Neural cell (in vitro differentiated cells): ENCODE measurements at regions not wholly inside any gene's neighbourhood (a gene's known extent, or its start where the extent isn't known, plus 50 kb on each side); places are given as distances from the start of the nearest gene placed in this dataset.
A peak's percentile ranks its signal among the peaks of the same experiment; 100 is the strongest.

Experiments used
- H2AFZ ChIP-seq: fragments of 200-600, 300-800 bp; sonication (generic), shearing (Covaris generic); 2 replicates; pipeline ENCODE4 v1.6.0; 2014; ENCODE audit warnings: low read depth, mild to moderate bottlenecking, antibody characterized with exemption, low read length, moderate library complexity
- H3F3A ChIP-seq: fragments of 200-600 bp; shearing (Covaris generic); 2 replicates; pipeline ENCODE4 v1.6.1; 2016; ENCODE audit warnings: mild to moderate bottlenecking, moderate library complexity, mixed read lengths, antibody characterized with exemption, low read length; ENCODE audit not compliant: insufficient read depth, poor library complexity, severe bottlenecking
- H3K27ac ChIP-seq: fragments of 200-600, 300-800 bp; sonication (generic), shearing (Covaris generic); 2 replicates; pipeline ENCODE4 v1.5.1; 2014; ENCODE audit warnings: mild to moderate bottlenecking, low read length, moderate library complexity
- H3K27me3 ChIP-seq: fragments of 300-800, 200-600 bp; sonication (generic), shearing (Covaris generic); 2 replicates; pipeline ENCODE4 v1.6.0; 2014; ENCODE audit warnings: mild to moderate bottlenecking, low read depth, low read length, moderate library complexity; ENCODE audit not compliant: insufficient read depth
- H3K36me3 ChIP-seq: fragments of 300-800, 200-600 bp; sonication (generic), shearing (Covaris generic); 2 replicates; pipeline ENCODE4 v1.5.1; 2014; ENCODE audit warnings: mild to moderate bottlenecking, antibody characterized with exemption, low read length, moderate library complexity; ENCODE audit not compliant: insufficient read depth
- H3K4me2 ChIP-seq: fragments of 300-800, 200-600 bp; sonication (generic), shearing (Covaris generic); 2 replicates; pipeline ENCODE4 v1.6.0; 2014; ENCODE audit warnings: mild to moderate bottlenecking, low read length
- H3K4me3 ChIP-seq: fragments of 300-800, 200-600 bp; sonication (generic), shearing (Covaris generic); 2 replicates; pipeline ENCODE4 v1.5.1; 2014; ENCODE audit warnings: mild to moderate bottlenecking, low read length, moderate library complexity
- H3K79me2 ChIP-seq: fragments of 200-600 bp; shearing (Covaris generic); replicated peaks from 2 replicates; pipeline ENCODE4 v1.6.0; 2014; ENCODE audit warnings: mild to moderate bottlenecking, low read length, moderate library complexity; ENCODE audit not compliant: insufficient read depth
- H3K9ac ChIP-seq: fragments of 300-800, 200-600 bp; sonication (generic), shearing (Covaris generic); 2 replicates; pipeline ENCODE4 v1.6.1; 2016; ENCODE audit warnings: mild to moderate bottlenecking, low read length, mixed read lengths
- H3K9me2 ChIP-seq: fragments of 200-600 bp; shearing (Covaris generic); 2 replicates; pipeline ENCODE4 v1.6.1; 2016; ENCODE audit warnings: mild to moderate bottlenecking, low read length, mixed read lengths; ENCODE audit not compliant: insufficient read depth
- H3K9me3 ChIP-seq: fragments of 200-600, 300-800 bp; sonication (generic), shearing (Covaris generic); 2 replicates; pipeline ENCODE4 v1.6.1; 2016; ENCODE audit warnings: mild to moderate bottlenecking, mixed run types, low read length, moderate library complexity, mixed read lengths
- H4K20me1 ChIP-seq: fragments of 200-600 bp; shearing (Covaris generic); 2 replicates; pipeline ENCODE4 v1.6.1; 2016; ENCODE audit warnings: mild to moderate bottlenecking, mixed run types; ENCODE audit not compliant: insufficient read depth
- CTCF ChIP-seq: fragments of 450-650 bp; IDR thresholded peaks from 2 replicates; pipeline ENCODE4 v1.5.1; 2014; ENCODE audit warnings: antibody characterized with exemption, mild to moderate bottlenecking, moderate library complexity; ENCODE audit not compliant: poor library complexity, severe bottlenecking
- EP300 ChIP-seq: fragments of 450-650 bp; conservative IDR thresholded peaks from 2 replicates; pipeline ENCODE4 v1.6.1; 2014; ENCODE audit warnings: antibody characterized with exemption, mild to moderate bottlenecking, moderate library complexity; ENCODE audit not compliant: poor library complexity, severe bottlenecking
- EZH2 ChIP-seq: fragments of 200-600, 300-800 bp; shearing (Covaris generic), sonication (generic); IDR thresholded peaks from 2 replicates; pipeline ENCODE4 v1.6.1; 2014; ENCODE audit warnings: antibody characterized with exemption, low read length, borderline replicate concordance, mild to moderate bottlenecking; ENCODE audit not compliant: insufficient read depth, poor library complexity, severe bottlenecking
- MXI1 ChIP-seq: fragments of 450-650 bp; conservative IDR thresholded peaks from 2 replicates; pipeline ENCODE4 v1.6.1; 2014; ENCODE audit warnings: antibody characterized with exemption, mild to moderate bottlenecking; ENCODE audit not compliant: poor library complexity, severe bottlenecking
- POLR2AphosphoS5 ChIP-seq: IDR thresholded peaks from 2 replicates; pipeline ENCODE4 v1.6.1; 2012
- RAD21 ChIP-seq: fragments of 450-650 bp; conservative IDR thresholded peaks from 2 replicates; pipeline ENCODE4 v1.6.1; 2014; ENCODE audit warnings: antibody characterized with exemption, mild to moderate bottlenecking, moderate library complexity
- REST ChIP-seq: IDR thresholded peaks from 2 replicates; pipeline ENCODE4 v1.6.1; 2012; ENCODE audit warnings: borderline replicate concordance
- SMC3 ChIP-seq: fragments of 450-650 bp; conservative IDR thresholded peaks from 2 replicates; pipeline ENCODE4 v1.6.1; 2014; ENCODE audit warnings: antibody characterized with exemption, mild to moderate bottlenecking, moderate library complexity; ENCODE audit not compliant: poor library complexity
- TAF1 ChIP-seq: IDR thresholded peaks from 2 replicates; pipeline ENCODE4 v1.6.1; 2012; ENCODE audit warnings: low read depth

- peaks cover 4% of the 10 kb centered on the region for H3F3A ChIP-seq
- no peaks in the 10 kb centered on the region for H3K79me2 ChIP-seq
- H3K9me2 ChIP-seq: no peaks in the 10 kb centered on the region
- H3K9ac ChIP-seq: peak overlapping the region; percentile 22
- H3K4me3 ChIP-seq: no peak overlapping the region
- H3K27ac ChIP-seq: peak overlapping the region; percentile 87
- TF ChIP-seq REST: no peak
- no peak for TF ChIP-seq RAD21
- no peak for TF ChIP-seq EP300
- no peak for TF ChIP-seq TAF1
- TF ChIP-seq SMC3: no peak
- TF ChIP-seq EZH2: no peak
- TF ChIP-seq POLR2AphosphoS5: no peak
- no peak overlapping the region for H2AFZ ChIP-seq
- H4K20me1 ChIP-seq: no peaks in the 10 kb centered on the region
- H3K36me3 ChIP-seq: no peaks in the 10 kb centered on the region
- H3K27me3 ChIP-seq: no peaks in the 10 kb centered on the region
- H3K9me3 ChIP-seq: no peaks in the 10 kb centered on the region
- H3K4me2 ChIP-seq: peak overlapping the region; percentile 5
Measured at GRCh38 chr15:46647046-46647445, 1012.2 kb downstream of the SQOR start.

GRCh38 chr15:46652266-46652665, 1017.4 kb downstream of the SQOR start:
- no peaks in the 10 kb centered on the region for H3K9me3 ChIP-seq
- no peak overlapping the region for H3K27ac ChIP-seq
- H3K9ac ChIP-seq: no peak overlapping the region
- H4K20me1 ChIP-seq: no peaks in the 10 kb centered on the region
- TF ChIP-seq EP300 (no peak), EZH2 (no peak), POLR2AphosphoS5 (no peak), RAD21 (no peak), TAF1 (no peak), CTCF (no peak), MXI1 (no peak), SMC3 (no peak), REST (no peak)
- no peaks in the 10 kb centered on the region for H3K9me2 ChIP-seq
- no peaks in the 10 kb centered on the region for H3K79me2 ChIP-seq
- H3K4me3 ChIP-seq: no peak overlapping the region
- H3K27me3 ChIP-seq: no peaks in the 10 kb centered on the region
- H3F3A ChIP-seq: peaks cover 4% of the 10 kb centered on the region
- H3K4me2 ChIP-seq: no peak overlapping the region
- no peaks in the 10 kb centered on the region for H3K36me3 ChIP-seq
- no peak overlapping the region for H2AFZ ChIP-seq
